IPS DF 19.7 (cell line): ENCODE measurements at regions not wholly inside any gene's neighbourhood (a gene's known extent, or its start where the extent isn't known, plus 50 kb on each side); places are given as distances from the start of the nearest gene placed in this dataset.

Experiments used
- DNase-seq: peaks from one replicate; pipeline ENCODE4 v3.0.0-alpha.2; 2013; ENCODE audit warnings: low read depth, low spot score

DNA sequence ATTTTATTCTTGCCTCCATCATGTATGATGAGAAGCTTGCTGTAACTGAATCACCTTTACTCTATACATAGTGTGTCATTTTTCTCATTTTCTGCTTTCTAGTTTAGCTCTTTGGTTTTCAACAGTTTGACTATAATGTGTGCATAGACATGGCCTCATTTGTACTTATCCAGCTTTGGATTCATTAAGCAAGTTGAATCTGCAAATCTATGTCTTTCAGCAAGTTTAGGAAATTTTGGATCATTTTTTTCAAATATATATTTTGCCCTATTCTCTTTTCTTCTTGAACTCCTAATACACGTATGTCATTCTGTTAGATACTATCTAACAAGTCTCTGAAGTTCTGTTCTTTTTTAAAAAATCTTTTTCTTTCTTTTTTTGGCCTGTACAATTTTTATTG, 57.8 kb downstream of the PRLHR start:
- DNase-seq = no peak

DNA sequence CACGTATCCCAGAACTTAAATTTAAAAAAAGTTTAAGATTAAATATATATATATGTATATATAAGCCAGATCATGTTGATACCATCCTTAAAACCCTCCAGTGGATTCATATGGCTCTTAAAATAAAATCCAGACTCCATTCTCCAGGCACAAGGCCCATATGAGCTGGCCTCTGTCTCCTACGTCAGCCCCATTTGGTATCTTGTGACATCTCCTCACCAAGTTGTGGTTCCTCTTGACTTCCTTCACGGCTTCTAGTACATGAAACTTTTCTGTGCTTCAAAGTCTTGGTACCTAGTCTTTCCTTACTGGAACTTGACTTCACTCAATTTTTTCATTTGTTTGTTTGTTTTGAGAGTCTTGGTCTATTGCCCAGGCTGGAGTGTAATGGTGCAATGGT, 61.3 kb downstream of the PRLHR start:
- no peak for DNase-seq

DNA sequence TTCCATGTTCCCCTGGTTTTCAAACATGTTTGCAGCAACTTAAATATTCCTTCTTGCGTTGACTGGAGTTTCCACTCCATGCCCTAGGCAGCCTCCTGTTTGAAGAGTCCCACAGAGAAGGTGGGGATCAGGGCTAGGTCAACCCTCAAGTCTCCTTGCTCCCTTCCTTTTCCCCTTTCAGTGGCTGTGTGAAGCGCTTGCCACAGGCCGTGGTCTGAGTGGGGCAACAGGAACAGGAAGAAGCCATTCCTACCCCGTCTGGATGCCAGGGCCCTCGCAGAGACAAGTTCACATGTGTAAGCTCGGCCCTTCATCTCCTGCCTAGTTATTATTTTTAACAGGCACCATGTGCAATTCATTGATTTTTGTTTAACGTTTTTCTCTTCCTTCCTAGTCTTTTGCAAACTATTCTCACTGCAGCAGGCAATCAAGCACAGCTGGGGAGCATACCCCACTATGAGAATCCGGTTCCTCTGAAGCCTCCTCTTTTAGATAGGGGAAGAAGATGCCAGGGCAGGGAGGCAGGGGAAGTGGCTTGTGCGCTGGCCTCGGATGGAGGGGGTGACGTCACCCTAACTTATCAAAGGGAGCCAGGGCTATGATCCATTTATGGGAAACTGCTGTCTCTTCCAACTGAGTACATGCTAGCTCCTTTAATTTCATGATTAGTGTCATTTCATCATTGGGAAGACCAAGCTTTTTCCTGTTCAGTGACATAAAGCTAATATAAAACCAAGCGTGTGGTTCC, 64.2 kb downstream of the PRLHR start:
- no peak for DNase-seq

- DNase-seq = no peak
These were observed 67.0 kb downstream of the PRLHR start for GRCh38 chr10:118528426-118528825.

DNA sequence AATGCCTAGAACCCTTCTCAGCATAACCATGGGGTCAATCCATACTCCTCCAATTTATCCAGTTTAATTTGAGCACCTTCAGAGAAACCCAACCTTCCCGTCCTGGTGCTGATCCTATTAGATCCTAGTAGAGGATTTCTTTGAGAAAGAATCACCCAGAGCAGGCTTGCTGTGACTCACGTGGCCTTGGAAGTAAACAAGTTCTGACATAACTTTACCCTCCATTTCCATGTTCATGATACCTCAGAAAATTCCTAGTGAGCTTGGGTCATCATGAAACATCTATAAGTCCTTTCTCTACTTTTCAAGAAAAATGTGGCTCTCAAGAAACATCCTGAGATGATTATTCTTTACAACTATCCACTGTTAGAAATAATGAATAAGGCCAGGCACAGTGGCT, 71.7 kb downstream of the PRLHR start:
- no peak for DNase-seq

DNA sequence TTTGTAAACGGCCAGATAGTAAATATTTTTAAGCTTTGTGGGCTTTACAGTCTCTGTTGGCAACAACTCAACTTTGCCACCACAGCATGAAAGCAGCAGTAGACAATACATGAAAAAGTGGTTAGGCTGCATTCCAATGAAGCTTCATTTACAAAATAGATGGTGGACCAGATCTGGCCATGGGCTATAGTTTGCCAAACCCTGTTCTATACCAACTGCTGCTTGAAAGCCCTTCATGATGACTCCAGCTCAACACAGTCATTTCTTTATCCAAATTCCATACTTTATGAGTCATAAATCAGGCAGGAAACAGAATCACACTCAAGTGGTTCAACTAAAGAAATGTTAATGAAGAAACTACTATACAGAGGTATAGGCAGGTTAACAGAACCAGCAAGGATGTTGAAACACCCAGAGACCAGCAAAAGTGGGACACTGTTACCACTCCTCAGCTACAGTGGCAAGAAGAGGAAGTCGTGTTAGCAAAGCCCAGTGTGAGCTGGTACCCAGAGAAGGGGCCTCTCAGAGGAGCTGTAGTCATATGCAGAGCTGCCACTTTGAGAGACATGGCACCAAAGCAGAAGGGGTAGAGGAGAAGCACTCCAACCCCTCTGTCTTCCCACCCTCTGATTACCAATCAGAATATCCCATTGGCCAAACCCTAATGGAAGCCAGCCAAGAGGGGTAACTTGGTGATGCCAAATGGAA, 72.5 kb downstream of the PRLHR start:
- no peak for DNase-seq

DNA sequence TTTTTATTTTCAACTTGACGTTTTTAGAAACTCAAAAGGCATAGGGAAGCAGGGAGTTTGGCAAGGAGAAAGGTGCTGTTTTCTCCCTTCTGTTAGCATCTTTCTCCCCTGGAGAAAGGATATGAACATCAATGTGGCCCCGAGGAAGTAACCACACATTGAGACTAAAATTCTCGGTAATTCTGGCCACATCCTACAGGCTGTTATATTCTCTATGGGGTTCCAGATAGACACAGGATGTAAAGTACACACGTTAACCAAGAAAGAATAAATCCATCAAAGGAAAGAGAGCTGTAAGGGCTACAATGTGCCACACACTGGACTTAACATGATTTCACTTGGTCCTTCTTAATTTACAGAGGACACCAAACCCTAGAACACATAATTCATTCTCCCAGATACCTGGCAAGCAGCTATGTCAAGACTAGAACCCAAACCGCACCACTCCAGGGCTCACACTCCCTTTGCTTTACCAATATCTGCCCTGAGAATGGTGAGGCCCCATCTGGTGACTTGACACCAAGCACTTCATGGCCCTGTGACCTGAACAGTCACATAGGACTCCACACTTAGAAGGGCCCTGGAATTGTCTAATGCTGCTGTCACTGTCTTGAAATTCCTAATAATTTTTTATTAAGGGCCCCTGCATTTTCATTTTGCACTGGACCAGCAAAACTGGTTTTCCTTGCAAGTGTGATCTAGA, 73.9 kb downstream of the PRLHR start:
- DNase-seq = no peak

DNA sequence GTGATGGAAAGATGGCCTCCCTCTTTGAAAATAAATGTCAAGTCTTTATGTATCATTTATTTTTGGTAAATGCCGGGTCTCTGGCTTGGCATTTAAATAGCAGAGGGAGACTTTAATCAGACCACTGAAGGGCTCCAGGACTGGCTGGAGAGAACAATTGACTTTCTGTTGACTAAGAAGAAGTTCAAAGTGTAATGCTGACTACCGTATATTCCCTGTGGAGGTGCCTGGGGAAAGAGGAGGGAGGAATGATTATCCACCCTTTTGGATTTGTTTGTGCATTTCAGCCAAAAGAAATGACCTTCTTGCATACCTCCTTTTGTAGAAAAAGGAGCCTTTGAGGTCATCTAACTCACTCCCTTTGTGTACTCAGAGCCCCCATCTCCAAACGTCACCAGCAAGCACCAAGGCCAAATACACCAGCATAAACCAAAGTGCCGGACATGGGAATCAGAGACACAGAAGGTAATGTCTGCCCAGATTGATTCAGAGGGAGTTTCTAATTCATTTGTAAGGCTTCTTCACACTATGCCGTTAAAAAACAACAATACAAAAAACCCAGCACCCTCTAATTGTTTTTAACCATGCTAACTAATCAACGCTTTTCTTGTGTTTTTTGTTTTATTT, 75.2 kb downstream of the PRLHR start:
- DNase-seq = no peak

GRCh38 chr10:118518095-118518494, 77.4 kb downstream of the PRLHR start:
- no peak for DNase-seq

DNA sequence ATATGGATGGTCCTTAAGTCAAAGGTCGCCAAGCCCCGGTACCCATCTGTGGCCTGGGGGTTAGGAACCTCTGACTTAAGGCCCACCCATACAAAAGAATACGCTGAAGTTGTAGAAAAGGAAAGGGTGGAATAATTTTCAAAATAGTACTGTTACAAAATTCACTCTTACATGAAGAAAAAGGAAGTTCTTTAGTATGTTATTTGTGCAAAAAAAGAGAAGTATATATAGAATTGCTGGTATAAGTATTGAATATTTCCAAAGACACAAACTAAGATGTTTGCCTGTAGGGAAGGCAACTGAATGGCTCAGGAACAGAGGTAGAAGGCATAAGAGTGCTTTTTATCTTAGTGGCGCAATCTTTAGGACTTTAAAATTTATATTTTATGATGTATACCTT, 78.7 kb downstream of the PRLHR start:
- DNase-seq = no peak

GRCh38 chr10:118513174-118513573, 82.3 kb downstream of the PRLHR start:
- no peak for DNase-seq

DNA sequence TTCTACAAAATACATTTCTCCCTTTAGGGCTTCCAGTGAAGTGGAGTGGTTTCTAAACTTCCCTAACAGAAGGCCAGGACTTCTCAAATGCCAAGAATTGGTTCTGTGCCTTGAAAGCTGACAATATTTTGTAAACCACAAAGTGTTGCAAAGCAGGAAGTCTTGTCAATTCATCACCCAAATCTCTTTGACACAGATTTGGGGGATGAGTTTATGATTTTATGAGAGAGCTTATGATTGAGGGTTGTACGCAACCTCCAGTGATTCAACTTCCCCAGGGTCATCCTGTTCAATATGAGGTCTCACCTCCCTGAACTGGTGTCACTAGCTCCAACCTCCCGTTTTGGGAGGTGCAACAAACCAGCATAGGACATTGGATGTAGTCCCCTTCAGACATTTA, 83.7 kb downstream of the PRLHR start:
- no peak for DNase-seq

DNA sequence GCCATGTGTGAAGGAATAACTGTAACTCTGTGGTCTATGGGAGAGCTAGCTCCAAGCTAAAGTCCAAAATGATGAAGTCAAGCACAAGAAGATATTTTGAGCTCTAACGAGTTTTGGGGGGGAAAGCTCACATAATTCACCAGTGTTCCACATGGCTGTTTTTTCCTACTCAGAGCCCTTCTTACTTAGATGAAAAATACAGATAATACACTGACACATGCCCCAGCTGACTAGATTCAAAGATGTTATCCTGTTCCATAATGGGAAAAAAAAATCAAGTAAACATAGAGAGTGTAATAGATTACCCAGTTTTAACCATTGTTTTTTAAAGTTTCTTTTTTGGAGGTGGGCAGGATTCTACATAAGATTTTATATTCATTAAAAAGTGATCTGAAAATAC, 86.6 kb downstream of the PRLHR start:
- DNase-seq = no peak

- no peak for DNase-seq
These were observed 87.1 kb downstream of the PRLHR start for GRCh38 chr10:118508355-118508754.

DNA sequence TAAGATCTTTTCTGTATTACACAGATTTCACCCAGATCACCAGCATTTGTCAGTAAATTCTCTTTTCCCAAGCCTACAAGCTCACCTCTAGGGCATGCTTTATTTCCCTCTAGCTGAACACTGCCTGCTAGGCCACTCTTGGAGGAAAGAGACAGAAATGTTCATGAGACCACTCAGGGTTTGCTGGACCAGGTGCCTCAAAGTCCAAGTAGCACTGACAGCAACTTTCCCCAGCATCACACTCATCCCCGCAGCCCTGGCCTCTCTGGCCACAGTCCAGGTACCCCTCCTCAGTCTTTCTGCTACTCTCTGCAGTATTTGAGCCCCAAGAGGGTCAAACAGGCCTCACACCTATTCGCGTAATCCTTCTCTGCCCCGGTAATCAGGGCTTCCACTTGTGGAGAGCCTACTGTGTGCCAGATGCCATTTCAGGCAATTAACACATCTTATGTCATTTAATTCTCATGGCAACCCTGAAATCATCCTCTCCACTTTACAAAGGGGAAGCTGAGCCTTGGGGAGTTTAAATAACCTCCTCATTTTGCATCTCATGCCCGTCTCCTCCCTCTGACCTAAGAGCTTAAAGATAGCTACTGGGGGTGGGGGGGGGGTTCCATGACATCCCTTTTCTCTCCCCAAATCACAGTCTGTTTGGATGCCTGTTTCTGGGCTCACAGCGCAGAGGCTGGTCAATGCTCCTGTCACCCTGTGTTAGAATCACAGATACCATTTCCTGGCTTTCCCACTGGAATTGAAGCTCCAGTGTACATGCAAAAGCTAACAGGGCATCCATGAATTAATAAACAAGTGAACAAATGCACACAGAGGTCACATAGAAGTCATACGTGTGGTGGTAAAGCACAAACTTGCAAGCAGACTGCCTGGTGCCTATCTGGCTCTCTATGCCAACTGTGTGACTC, 88.5 kb downstream of the PRLHR start:
- no peak for DNase-seq

GRCh38 chr10:118505363-118505762, 90.1 kb downstream of the PRLHR start:
- no peak for DNase-seq

GRCh38 chr10:118504467-118505205, 90.8 kb downstream of the PRLHR start:
- no peak for DNase-seq

- no peak for DNase-seq
These were observed 91.4 kb downstream of the PRLHR start for GRCh38 chr10:118504044-118504443.

GRCh38 chr10:118503192-118503591, 92.3 kb downstream of the PRLHR start:
- DNase-seq = no peak

DNA sequence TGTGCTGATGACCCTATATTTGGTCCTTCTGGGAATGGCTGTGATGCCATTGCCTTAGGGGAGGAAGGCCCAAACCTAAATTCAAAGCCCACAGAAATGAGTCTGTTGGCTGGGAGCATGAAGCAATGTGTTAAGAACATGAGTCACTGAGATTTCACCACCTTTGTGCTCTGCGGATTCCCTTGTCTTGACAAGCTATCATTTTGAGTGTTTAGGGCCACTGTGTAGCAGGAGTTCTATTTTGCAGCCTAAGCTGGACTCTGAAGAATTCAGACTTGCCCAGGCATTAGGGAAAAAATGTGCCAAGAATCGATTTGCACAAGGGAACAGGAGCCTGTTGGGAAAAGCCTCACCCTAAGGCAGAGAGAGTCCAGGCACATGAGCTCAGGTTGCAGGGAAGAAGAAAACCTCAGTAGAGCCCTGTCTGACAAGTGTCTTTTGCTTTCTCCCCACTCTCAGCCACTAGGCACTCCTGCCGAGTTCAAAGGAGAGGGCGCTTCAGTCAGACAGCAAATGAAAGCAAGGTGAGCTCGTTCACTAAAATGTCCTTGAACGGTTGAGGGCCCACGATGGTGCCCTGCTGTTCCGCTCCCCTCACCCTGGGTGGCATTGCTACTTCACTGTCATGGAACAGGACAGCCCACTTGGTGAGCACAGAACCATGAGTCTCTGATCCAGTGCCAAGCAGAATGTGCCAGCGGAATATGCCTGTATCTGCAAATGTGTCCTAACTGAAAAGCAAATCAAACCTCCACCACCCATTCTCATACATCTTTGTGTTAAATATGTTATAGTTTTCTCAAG, 93.6 kb downstream of the PRLHR start:
- DNase-seq = no peak
